Parathyroid adenoma (tissue), 2 donors: ENCODE measurements at regions not wholly inside any gene's neighbourhood (a gene's known extent, or its start where the extent isn't known, plus 50 kb on each side); places are given as distances from the start of the nearest gene placed in this dataset.

Experiments
- H2AFZ ChIP-seq: fragments of 300-600 bp; sonication (generic); one replicate; pipeline ENCODE4 v1.7.0; 2017; ENCODE audit warnings: antibody characterized with exemption, mild to moderate bottlenecking
- H3K27ac ChIP-seq: fragments of 300-600 bp; sonication (generic); one replicate; pipeline ENCODE4 v1.7.0; 2017
- H3K27me3 ChIP-seq: fragments of 300-600 bp; sonication (generic); one replicate; pipeline ENCODE4 v1.7.0; 2017; ENCODE audit warnings: low read length; ENCODE audit not compliant: control insufficient read depth, insufficient read depth
- H3K36me3 ChIP-seq: fragments of 300-600 bp; sonication (generic); one replicate; pipeline ENCODE4 v1.7.0; 2017; ENCODE audit warnings: low read length; ENCODE audit not compliant: control insufficient read depth, insufficient read depth
- H3K4me1 ChIP-seq: fragments of 300-600 bp; sonication (generic); one replicate; pipeline ENCODE4 v1.7.0; 2017; ENCODE audit warnings: control low read depth
- H3K4me2 ChIP-seq: fragments of 300-600 bp; sonication (generic); one replicate; pipeline ENCODE4 v1.7.0; 2017; ENCODE audit warnings: low read length
- H3K4me3 ChIP-seq: fragments of 300-600 bp; sonication (generic); one replicate; pipeline ENCODE4 v1.7.0; 2017; ENCODE audit warnings: low read depth, low read length
- H3K79me2 ChIP-seq: fragments of 300-600 bp; sonication (generic); one replicate; pipeline ENCODE4 v1.7.0; 2017; ENCODE audit warnings: control low read depth
- H3K9ac ChIP-seq: fragments of 300-600 bp; sonication (generic); one replicate; pipeline ENCODE4 v1.7.0; 2017; ENCODE audit warnings: mild to moderate bottlenecking
- H3K9me3 ChIP-seq: fragments of 300-600 bp; sonication (generic); one replicate; pipeline ENCODE4 v1.7.0; 2017; ENCODE audit warnings: low read length; ENCODE audit not compliant: control insufficient read depth
- CTCF ChIP-seq: fragments of 300-600 bp; sonication (generic); IDR thresholded peaks from one replicate; pipeline ENCODE4 v1.7.0; 2017; ENCODE audit warnings: antibody characterized with exemption, mild to moderate bottlenecking
- donor health status: primary hyperparathyroidism.

- H3K4me1 ChIP-seq: no peaks in the 10 kb centered on the region
- TF ChIP-seq CTCF: no peak
- H3K79me2 ChIP-seq: no peaks in the 10 kb centered on the region
- no peaks in the 10 kb centered on the region for H3K36me3 ChIP-seq
- H3K4me2 ChIP-seq: no peak overlapping the region
- H3K27ac ChIP-seq: no peak overlapping the region
- no peak overlapping the region for H3K9ac ChIP-seq
- H2AFZ ChIP-seq: no peak overlapping the region
- H3K9me3 ChIP-seq: no peaks in the 10 kb centered on the region
- H3K27me3 ChIP-seq: no peaks in the 10 kb centered on the region
- no peak overlapping the region for H3K4me3 ChIP-seq
Observed at GRCh38 chr14:34190717-34191116, 239.8 kb upstream of the EGLN3 start.

- H3K79me2 ChIP-seq: no peaks in the 10 kb centered on the region
- H3K9ac ChIP-seq: no peak overlapping the region
- no peak overlapping the region for H3K4me2 ChIP-seq
- no peaks in the 10 kb centered on the region for H3K36me3 ChIP-seq
- H3K9me3 ChIP-seq: no peaks in the 10 kb centered on the region
- no peaks in the 10 kb centered on the region for H3K4me1 ChIP-seq
- no peak overlapping the region for H2AFZ ChIP-seq
- TF ChIP-seq CTCF: no peak
- no peak overlapping the region for H3K27ac ChIP-seq
- H3K4me3 ChIP-seq: no peak overlapping the region
- no peaks in the 10 kb centered on the region for H3K27me3 ChIP-seq
Observed at GRCh38 chr14:34189866-34190265, 239.0 kb upstream of the EGLN3 start.

DNA sequence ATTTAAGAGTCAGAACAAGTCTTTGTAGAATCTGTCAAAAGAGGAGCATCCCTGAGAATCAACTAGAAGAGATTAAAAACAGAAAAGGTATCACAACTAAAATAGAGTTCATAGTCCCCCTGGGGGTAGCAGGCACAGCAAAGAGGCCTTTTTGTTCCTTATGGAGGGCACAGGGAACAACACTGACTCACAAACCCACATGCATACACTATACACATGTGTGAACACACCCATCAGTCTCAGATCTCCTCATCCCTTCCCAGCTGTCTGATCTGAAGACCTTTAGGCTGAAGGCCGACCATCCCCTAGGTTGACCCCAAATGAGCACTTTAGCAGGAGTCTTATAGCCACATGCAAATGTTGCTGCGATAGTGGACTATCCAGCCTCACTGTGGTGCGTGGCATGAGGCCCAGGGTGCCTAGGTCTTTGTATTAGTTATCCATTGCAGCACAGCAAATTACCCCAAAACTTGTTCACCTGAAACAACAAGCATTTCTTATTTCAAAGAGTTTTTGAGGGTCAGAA is 236.7 kb upstream of the EGLN3 start:
- H3K4me1 ChIP-seq: peaks cover 7% of the 10 kb centered on the region
- no peaks in the 10 kb centered on the region for H3K27me3 ChIP-seq
- H3K4me3 ChIP-seq: no peak overlapping the region
- no peaks in the 10 kb centered on the region for H3K36me3 ChIP-seq
- no peaks in the 10 kb centered on the region for H3K79me2 ChIP-seq
- H3K27ac ChIP-seq: no peak overlapping the region
- H3K9ac ChIP-seq: no peak overlapping the region
- TF ChIP-seq CTCF: no peak
- H3K4me2 ChIP-seq: no peak overlapping the region
- H3K9me3 ChIP-seq: no peaks in the 10 kb centered on the region
- H2AFZ ChIP-seq: no peak overlapping the region

DNA sequence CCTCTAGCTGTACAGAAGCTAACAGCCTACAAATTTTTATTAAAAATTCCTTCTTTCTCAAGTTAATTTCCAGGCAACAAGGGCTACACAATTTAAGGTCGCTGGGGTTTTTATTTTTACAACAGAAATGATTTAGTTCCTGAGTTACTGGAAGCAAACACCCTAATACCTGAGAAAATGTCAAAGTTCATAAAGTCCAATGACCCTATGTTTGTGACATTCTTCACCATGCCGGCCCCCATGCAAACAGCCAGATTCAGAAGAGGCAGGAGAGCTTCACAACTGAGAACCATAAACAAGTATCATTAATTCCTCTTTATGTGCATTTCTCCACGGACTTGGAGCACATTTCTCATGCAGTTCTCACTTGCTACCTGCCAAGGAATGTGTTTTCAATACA is 236.2 kb upstream of the EGLN3 start:
- TF ChIP-seq CTCF: no peak
- no peaks in the 10 kb centered on the region for H3K9me3 ChIP-seq
- no peaks in the 10 kb centered on the region for H3K27me3 ChIP-seq
- no peak overlapping the region for H2AFZ ChIP-seq
- no peaks in the 10 kb centered on the region for H3K36me3 ChIP-seq
- H3K4me2 ChIP-seq: no peak overlapping the region
- no peak overlapping the region for H3K9ac ChIP-seq
- no peaks in the 10 kb centered on the region for H3K79me2 ChIP-seq
- H3K4me1 ChIP-seq: peaks cover 7% of the 10 kb centered on the region
- no peak overlapping the region for H3K4me3 ChIP-seq
- no peak overlapping the region for H3K27ac ChIP-seq

- Histone ChIP-seq H3K4me1 (peaks cover 29% of the 10 kb centered on the region), H3K27ac (peak overlapping the region; percentile 10), H3K36me3 (no peaks in the 10 kb centered on the region), H3K79me2 (no peaks in the 10 kb centered on the region), H3K9ac (no peak overlapping the region), H2AFZ (peak overlapping the region; percentile 10), H3K9me3 (no peaks in the 10 kb centered on the region), H3K4me2 (peak overlapping the region; percentile 35), H3K27me3 (no peaks in the 10 kb centered on the region), H3K4me3 (peak overlapping the region; percentile 1)
- TF ChIP-seq CTCF: no peak
Observed at GRCh38 chr14:34184126-34184525, 233.3 kb upstream of the EGLN3 start.
